MCF 10A (cell line): ENCODE measurements at regions not wholly inside any gene's neighbourhood (a gene's known extent, or its start where the extent isn't known, plus 50 kb on each side); places are given as distances from the start of the nearest gene placed in this dataset.
A peak's percentile ranks its signal among the peaks of the same experiment; 100 is the strongest.

Experiments used
- BruUV-seq: library from RNA; stranded (reverse); fragments of 400-500 nt; replicated peaks from 2 replicates; lab custom pipeline; 2021; lab: Mats Ljungman, UMichigan
- CTCF ChIA-PET: fragments of 300-600 bp; sonication (Branson Sonifier 250); formaldehyde crosslinking; extraction: SDS; loops from one replicate; lab custom pipeline; 2021; ENCODE audit warnings: antibody characterized with exemption, inconsistent platforms; lab: Yijun Ruan, JAX
- POLR2A ChIA-PET: fragments of 300-600, 350-650 bp; sonication (Branson Sonifier 250); formaldehyde crosslinking; extraction: SDS; loops from one replicate; lab custom pipeline; 2020; ENCODE audit warnings: antibody characterized with exemption, inconsistent platforms; lab: Yijun Ruan, JAX
- DNase-seq: peaks from one replicate; pipeline ENCODE4 v3.0.0-alpha.2; 2018; ENCODE audit not compliant: unreplicated experiment
- H3K27ac Mint-ChIP-seq: one replicate; pipeline ENCODE4 v1.8.0; 2022; ENCODE audit warnings: mild to moderate bottlenecking, low read depth, mixed read lengths; ENCODE audit not compliant: unreplicated experiment
- H3K27me3 Mint-ChIP-seq: one replicate; pipeline ENCODE4 v1.8.0; 2022; ENCODE audit warnings: mixed read lengths; ENCODE audit not compliant: insufficient read depth, unreplicated experiment
- H3K36me3 Mint-ChIP-seq: one replicate; pipeline ENCODE4 v1.8.0; 2022; ENCODE audit warnings: mild to moderate bottlenecking, moderate library complexity, mixed read lengths; ENCODE audit not compliant: insufficient read depth, unreplicated experiment
- H3K4me1 Mint-ChIP-seq: one replicate; pipeline ENCODE4 v1.8.0; 2022; ENCODE audit warnings: mixed read lengths; ENCODE audit not compliant: insufficient read depth, unreplicated experiment
- H3K4me3 Mint-ChIP-seq: one replicate; pipeline ENCODE4 v1.8.0; 2022; ENCODE audit warnings: mild to moderate bottlenecking, moderate library complexity, mixed read lengths; ENCODE audit not compliant: unreplicated experiment
- H3K9me3 Mint-ChIP-seq: one replicate; pipeline ENCODE4 v1.8.0; 2022; ENCODE audit warnings: mixed read lengths; ENCODE audit not compliant: unreplicated experiment
- intact Hi-C: fragments of 100-400 bp; cut with micrococcal nuclease; formaldehyde crosslinking; loops from 2 replicates; pipeline ENCODE4 v1.14.1; 2022
- TF ChIP-seq, protein P1 (sequence below): fragments of 200-600 bp; IDR thresholded peaks from one replicate; pipeline ENCODE4 v1.8.0; 2022; ENCODE audit warnings: antibody characterized with exemption, mild to moderate bottlenecking; ENCODE audit not compliant: unreplicated experiment

DNA sequence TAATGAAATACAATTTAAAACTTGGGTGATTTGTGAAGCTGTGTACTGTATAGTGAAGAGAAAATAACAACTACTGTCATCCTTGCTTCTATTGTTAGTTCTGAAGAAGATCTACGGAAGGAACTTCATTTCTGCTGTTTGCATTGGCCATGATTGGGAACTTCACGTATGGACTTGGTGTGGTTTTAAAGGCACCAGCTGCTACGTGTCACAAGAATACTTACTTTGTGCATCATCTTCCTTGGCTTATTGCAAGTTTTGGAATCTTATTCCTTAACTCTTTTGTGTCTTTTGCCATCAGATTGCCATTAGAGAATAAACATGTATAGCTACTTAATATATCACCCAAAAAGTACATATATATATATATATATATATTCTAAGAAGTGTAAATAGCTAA is 75.0 kb upstream of the VEPH1 start:
- no peak for DNase-seq
- H3K4me1 Mint-ChIP-seq: peaks cover 11% of the 10 kb centered on the region
- H3K36me3 Mint-ChIP-seq: no peaks in the 10 kb centered on the region
- H3K9me3 Mint-ChIP-seq: no peaks in the 10 kb centered on the region
- no TSS peak for BruUV-seq
- H3K4me3 Mint-ChIP-seq: no peak overlapping the region
- CTCF ChIA-PET: interaction anchor here (0.5 to 0.7 kb wide), 2 partner anchors 13 to 136 kb away, joined by 3 read pairs; no protein-coding TSS in a partner anchor
- no peaks in the 10 kb centered on the region for H3K27me3 Mint-ChIP-seq
- TF ChIP-seq, protein P1, sequence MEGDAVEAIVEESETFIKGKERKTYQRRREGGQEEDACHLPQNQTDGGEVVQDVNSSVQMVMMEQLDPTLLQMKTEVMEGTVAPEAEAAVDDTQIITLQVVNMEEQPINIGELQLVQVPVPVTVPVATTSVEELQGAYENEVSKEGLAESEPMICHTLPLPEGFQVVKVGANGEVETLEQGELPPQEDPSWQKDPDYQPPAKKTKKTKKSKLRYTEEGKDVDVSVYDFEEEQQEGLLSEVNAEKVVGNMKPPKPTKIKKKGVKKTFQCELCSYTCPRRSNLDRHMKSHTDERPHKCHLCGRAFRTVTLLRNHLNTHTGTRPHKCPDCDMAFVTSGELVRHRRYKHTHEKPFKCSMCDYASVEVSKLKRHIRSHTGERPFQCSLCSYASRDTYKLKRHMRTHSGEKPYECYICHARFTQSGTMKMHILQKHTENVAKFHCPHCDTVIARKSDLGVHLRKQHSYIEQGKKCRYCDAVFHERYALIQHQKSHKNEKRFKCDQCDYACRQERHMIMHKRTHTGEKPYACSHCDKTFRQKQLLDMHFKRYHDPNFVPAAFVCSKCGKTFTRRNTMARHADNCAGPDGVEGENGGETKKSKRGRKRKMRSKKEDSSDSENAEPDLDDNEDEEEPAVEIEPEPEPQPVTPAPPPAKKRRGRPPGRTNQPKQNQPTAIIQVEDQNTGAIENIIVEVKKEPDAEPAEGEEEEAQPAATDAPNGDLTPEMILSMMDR: no peak
- H3K27ac Mint-ChIP-seq: no peak overlapping the region
- intact Hi-C loops: no loop called here
- POLR2A ChIA-PET: no interaction called here

- POLR2A ChIA-PET: interaction anchor here (0.7 kb wide), 1 partner anchor 8 kb away, joined by 3 read pairs; no protein-coding TSS in a partner anchor
- H3K27me3 Mint-ChIP-seq: no peaks in the 10 kb centered on the region
- BruUV-seq: no TSS peak
These were observed 71.3 kb upstream of the VEPH1 start for GRCh38 chr3:157574531-157574930.

DNA sequence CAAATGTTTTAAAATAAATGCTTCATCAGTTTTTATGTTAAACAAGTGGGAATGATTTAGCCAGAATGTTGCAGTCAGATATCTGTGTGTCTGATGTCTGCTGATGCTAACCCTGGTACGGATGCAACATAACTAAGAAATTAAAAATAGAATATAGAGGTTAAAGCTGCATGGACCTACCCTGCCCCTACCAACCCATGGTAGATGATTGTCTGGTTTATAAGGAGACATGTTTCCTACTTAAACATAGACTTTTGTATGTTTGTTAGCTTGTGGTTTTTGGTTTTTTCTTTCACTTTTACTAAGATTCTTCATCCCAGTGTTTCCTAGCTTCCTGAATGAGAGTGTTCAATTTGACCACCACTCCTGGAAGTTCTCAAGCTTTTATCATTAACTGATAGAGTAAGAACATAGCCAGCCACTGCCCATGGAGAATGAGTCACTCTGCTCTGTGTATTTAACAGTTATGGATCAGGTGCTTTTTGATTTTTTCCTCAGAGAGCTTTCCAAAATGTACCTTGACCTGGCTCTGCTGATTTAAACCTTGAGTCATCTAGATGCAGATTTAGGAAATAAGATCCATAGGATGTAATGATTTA is 70.7 kb upstream of the VEPH1 start:
- Mint-ChIP-seq H3K36me3 (no peaks in the 10 kb centered on the region), H3K4me3 (no peak overlapping the region), H3K27me3 (no peaks in the 10 kb centered on the region), H3K4me1 (peaks cover 11% of the 10 kb centered on the region), H3K27ac (no peak overlapping the region), H3K9me3 (no peaks in the 10 kb centered on the region)
- no TSS peak for BruUV-seq
- intact Hi-C loops: no loop called here
- CTCF ChIA-PET: interaction anchor here (0.5 to 3.1 kb wide), 12 partner anchors 11 to 1340 kb away, joined by 3 to 59 read pairs (median 4); no protein-coding TSS in a partner anchor
- POLR2A ChIA-PET: interaction anchor here (0.7 to 0.9 kb wide), 3 partner anchors 8 to 536 kb away, joined by 3 read pairs; no protein-coding TSS in a partner anchor
- TF ChIP-seq, protein P1: no peak
- DNase-seq: no peak

More at GRCh38 chr3:157574531-157574930, 71.3 kb upstream of the VEPH1 start:
- no peaks in the 10 kb centered on the region for H3K9me3 Mint-ChIP-seq
- CTCF ChIA-PET: interaction anchor here (0.6 to 3.1 kb wide), 7 partner anchors 10 to 1341 kb away, joined by 3 to 59 read pairs (median 6); no protein-coding TSS in a partner anchor
- intact Hi-C loops: no loop called here
- no peak for DNase-seq
- no peaks in the 10 kb centered on the region for H3K36me3 Mint-ChIP-seq
- H3K4me3 Mint-ChIP-seq: no peak overlapping the region
- TF ChIP-seq, protein P1: no peak
- H3K4me1 Mint-ChIP-seq: peaks cover 11% of the 10 kb centered on the region
- H3K27ac Mint-ChIP-seq: no peak overlapping the region

DNA sequence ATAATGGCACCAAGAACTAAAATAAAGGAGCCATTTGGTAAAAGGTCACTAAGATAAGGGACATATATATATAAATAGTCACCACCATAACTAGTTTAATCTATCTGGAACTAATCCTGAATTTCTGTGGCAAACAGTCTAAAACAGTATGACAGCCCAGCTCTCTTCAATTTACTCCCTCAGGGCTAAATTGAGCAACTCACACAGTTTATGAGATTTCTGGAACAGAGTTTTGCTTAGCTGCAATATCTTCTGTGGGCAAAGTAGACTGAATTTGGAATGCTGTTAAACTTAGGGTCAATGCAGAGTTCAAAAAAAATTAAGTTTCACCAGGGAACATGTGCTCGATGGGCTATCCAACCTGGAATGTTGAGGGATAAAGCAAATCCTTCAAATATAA is 70.1 kb upstream of the VEPH1 start:
- ChIA-PET POLR2A (interaction anchor here (0.7 to 0.9 kb wide), 2 partner anchors 19 to 537 kb away, joined by 3 read pairs; no protein-coding TSS in a partner anchor), CTCF (interaction anchor here (0.5 to 3.1 kb wide), 19 partner anchors 9 to 1763 kb away, joined by 3 to 59 read pairs (median 4); no protein-coding TSS in a partner anchor)
- TF ChIP-seq, protein P1: no peak
- H3K27ac Mint-ChIP-seq: no peak overlapping the region
- intact Hi-C loops: no loop called here
- H3K36me3 Mint-ChIP-seq: no peaks in the 10 kb centered on the region
- no peak overlapping the region for H3K4me3 Mint-ChIP-seq
- H3K9me3 Mint-ChIP-seq: no peaks in the 10 kb centered on the region
- H3K27me3 Mint-ChIP-seq: no peaks in the 10 kb centered on the region
- peaks cover 11% of the 10 kb centered on the region for H3K4me1 Mint-ChIP-seq
- BruUV-seq: no TSS peak
- DNase-seq: peak; percentile 19
